OCI-LY1 (cell line): ENCODE measurements at regions not wholly inside any gene's neighbourhood (a gene's known extent, or its start where the extent isn't known, plus 50 kb on each side); places are given as distances from the start of the nearest gene placed in this dataset.

ENCODE experiments used
- H2AFZ ChIP-seq: fragments of 200-600 bp; sonication (generic), shearing (Covaris generic); 2 replicates; pipeline ENCODE4 v1.6.0; 2014; ENCODE audit warnings: antibody characterized with exemption, mild to moderate bottlenecking, low read length
- H3F3A ChIP-seq: fragments of 200-600 bp; sonication (generic), shearing (Covaris generic); 2 replicates; pipeline ENCODE4 v1.6.0; 2014; ENCODE audit warnings: mild to moderate bottlenecking, antibody characterized with exemption, low read length, moderate library complexity; ENCODE audit not compliant: insufficient read depth
- H3K27ac ChIP-seq: fragments of 200-600 bp; sonication (generic); 2 replicates; pipeline ENCODE4 v1.5.1; 2014; ENCODE audit warnings: low read length, mixed run types, mild to moderate bottlenecking, low read depth; ENCODE audit not compliant: poor library complexity, severe bottlenecking
- H3K27me3 ChIP-seq: fragments of 200-600 bp; sonication (generic); 2 replicates; pipeline ENCODE4 v1.6.0; 2014; ENCODE audit warnings: antibody characterized with exemption, mild to moderate bottlenecking, low read length, moderate library complexity; ENCODE audit not compliant: insufficient read depth
- H3K36me3 ChIP-seq: fragments of 200-600 bp; sonication (generic); 2 replicates; pipeline ENCODE4 v1.6.1; 2014; ENCODE audit warnings: mild to moderate bottlenecking, antibody characterized with exemption, low read length, moderate library complexity, mixed read lengths; ENCODE audit not compliant: insufficient read depth
- H3K4me1 ChIP-seq: fragments of 200-600 bp; sonication (generic); 2 replicates; pipeline ENCODE4 v1.5.1; 2014; ENCODE audit warnings: mild to moderate bottlenecking, low read length, moderate library complexity; ENCODE audit not compliant: insufficient read depth, severe bottlenecking
- H3K4me2 ChIP-seq: fragments of 200-600 bp; sonication (generic), shearing (Covaris generic); 2 replicates; pipeline ENCODE4 v1.6.1; 2014; ENCODE audit warnings: low read length
- H3K4me3 ChIP-seq: fragments of 200-600 bp; sonication (generic); 2 replicates; pipeline ENCODE4 v1.5.1; 2014; ENCODE audit warnings: low read length, low read depth, mild to moderate bottlenecking, mixed read lengths; ENCODE audit not compliant: poor library complexity, severe bottlenecking
- H3K79me2 ChIP-seq: fragments of 200-600 bp; shearing (Covaris generic); 2 replicates; pipeline ENCODE4 v1.6.1; 2016; ENCODE audit warnings: mixed run types, low read length, mixed read lengths; ENCODE audit not compliant: insufficient read depth
- H3K9ac ChIP-seq: fragments of 200-600 bp; sonication (generic), shearing (Covaris generic); 2 replicates; pipeline ENCODE4 v1.6.1; 2014; ENCODE audit warnings: mild to moderate bottlenecking, low read length, mixed read lengths
- H3K9me2 ChIP-seq: fragments of 200-600 bp; sonication (generic), shearing (Covaris generic); 2 replicates; pipeline ENCODE4 v1.6.1; 2014; ENCODE audit warnings: low read depth, mild to moderate bottlenecking, low read length, mixed read lengths
- H3K9me3 ChIP-seq: fragments of 200-600 bp; shearing (Covaris generic); 2 replicates; pipeline ENCODE4 v1.6.1; 2014; ENCODE audit warnings: low read length, mixed read lengths
- H4K20me1 ChIP-seq: fragments of 200-600 bp; sonication (generic), shearing (Covaris generic); 2 replicates; pipeline ENCODE4 v1.6.0; 2016; ENCODE audit warnings: mild to moderate bottlenecking, low read length; ENCODE audit not compliant: insufficient read depth
- EZH2 ChIP-seq: fragments of 200-600 bp; sonication (generic), shearing (Covaris generic); IDR thresholded peaks from 2 replicates; pipeline ENCODE4 v1.8.0; 2017; ENCODE audit warnings: borderline replicate concordance, mixed run types, mild to moderate bottlenecking, antibody characterized with exemption, low read length, moderate library complexity, mixed read lengths
- TF ChIP-seq, protein P1 (sequence below): fragments of 200-600 bp; sonication (generic), shearing (Covaris generic); IDR thresholded peaks from 2 replicates; pipeline ENCODE4 v1.5.1; 2017; ENCODE audit warnings: mild to moderate bottlenecking, antibody characterized with exemption, low read length, moderate library complexity, mixed read lengths

DNA sequence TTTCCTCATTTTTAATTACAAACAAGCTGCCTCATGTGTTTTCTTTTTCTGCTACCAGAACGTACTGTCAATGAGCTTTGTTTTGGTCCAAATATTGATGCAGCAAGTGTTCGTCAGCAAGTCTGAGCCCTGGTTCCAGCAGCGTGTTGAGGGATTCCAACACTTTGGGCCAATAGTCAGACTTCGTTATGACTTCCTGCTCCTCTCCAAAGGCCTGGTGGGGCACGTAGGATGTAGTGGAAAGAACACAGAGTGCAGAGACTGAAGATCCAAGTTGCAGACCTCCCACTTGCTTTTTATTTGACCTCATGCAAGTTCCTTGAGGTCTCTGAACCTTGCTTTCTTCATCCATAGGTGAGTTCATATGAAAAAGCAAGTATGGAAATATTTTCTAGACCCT is 138.2 kb downstream of the BBOX1 start:
- Histone ChIP-seq H3K27ac (no peak overlapping the region), H4K20me1 (no peaks in the 10 kb centered on the region), H3K4me3 (no peak overlapping the region), H3K79me2 (no peaks in the 10 kb centered on the region), H3K4me1 (no peaks in the 10 kb centered on the region), H3K36me3 (no peaks in the 10 kb centered on the region), H3K9me3 (no peaks in the 10 kb centered on the region), H3K4me2 (no peak overlapping the region), H3F3A (no peaks in the 10 kb centered on the region), H2AFZ (no peak overlapping the region; the same call in 1 of the 2 replicates), H3K9ac (no peak overlapping the region), H3K27me3 (no peaks in the 10 kb centered on the region), H3K9me2 (no peaks in the 10 kb centered on the region)
- TF ChIP-seq, protein P1, sequence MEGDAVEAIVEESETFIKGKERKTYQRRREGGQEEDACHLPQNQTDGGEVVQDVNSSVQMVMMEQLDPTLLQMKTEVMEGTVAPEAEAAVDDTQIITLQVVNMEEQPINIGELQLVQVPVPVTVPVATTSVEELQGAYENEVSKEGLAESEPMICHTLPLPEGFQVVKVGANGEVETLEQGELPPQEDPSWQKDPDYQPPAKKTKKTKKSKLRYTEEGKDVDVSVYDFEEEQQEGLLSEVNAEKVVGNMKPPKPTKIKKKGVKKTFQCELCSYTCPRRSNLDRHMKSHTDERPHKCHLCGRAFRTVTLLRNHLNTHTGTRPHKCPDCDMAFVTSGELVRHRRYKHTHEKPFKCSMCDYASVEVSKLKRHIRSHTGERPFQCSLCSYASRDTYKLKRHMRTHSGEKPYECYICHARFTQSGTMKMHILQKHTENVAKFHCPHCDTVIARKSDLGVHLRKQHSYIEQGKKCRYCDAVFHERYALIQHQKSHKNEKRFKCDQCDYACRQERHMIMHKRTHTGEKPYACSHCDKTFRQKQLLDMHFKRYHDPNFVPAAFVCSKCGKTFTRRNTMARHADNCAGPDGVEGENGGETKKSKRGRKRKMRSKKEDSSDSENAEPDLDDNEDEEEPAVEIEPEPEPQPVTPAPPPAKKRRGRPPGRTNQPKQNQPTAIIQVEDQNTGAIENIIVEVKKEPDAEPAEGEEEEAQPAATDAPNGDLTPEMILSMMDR: no peak
- no peak for TF ChIP-seq EZH2
